ENCODE measurements at regions not wholly inside any gene's neighbourhood (a gene's known extent, or its start where the extent isn't known, plus 50 kb on each side); places are given as distances from the start of the nearest gene placed in this dataset.
"Not testable (repeated sequence)": the region's sequence is repeated elsewhere in the genome, so short reads cannot be mapped to it uniquely, and the experiment has no call there.

GRCh38 chr14:100429537-100429936 is 106.4 kb downstream of the SLC25A47 start:
- ChIA-PET CTCF (no interaction called here), POLR2A (ENCODE audit: low non-redundant PET) (no interaction called here)
- H3K27ac ChIP-seq = no peak overlapping the region
- TF ChIP-seq CTCF (conservative IDR thresholded peaks at IDR 0.05; ENCODE audit: low read depth) = no peak
- no peak for DNase-seq (ENCODE audit: low spot score)

DNA sequence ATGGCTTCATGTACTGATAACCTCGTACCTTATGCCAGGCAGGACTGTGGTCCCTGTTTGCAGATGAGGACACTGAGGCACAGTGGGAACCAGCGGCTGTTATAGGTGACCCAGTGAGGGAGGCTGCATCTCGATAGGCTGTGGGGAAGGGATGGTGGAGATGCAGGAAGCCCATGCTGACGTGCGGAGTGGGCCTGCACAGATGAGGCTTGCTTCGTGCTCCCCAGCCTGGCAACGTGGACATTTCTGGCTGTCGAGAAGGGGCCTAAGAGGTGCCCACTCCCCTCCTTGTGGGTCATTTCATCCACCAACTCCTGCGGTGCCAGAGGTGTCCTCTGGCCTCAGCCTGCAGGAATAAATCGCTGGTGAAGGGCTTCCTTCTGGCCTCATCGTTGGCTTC is 107.4 kb downstream of the SLC25A47 start:
- no peak for DNase-seq (ENCODE audit: low spot score)
- ChIA-PET CTCF (no interaction called here), POLR2A (ENCODE audit: low non-redundant PET) (no interaction called here)
- H3K27ac ChIP-seq = no peak overlapping the region
- TF ChIP-seq CTCF (conservative IDR thresholded peaks at IDR 0.05; ENCODE audit: low read depth) = no peak

- POLR2A ChIA-PET (ENCODE audit: low non-redundant PET); DNase-seq (ENCODE audit: low spot score); H3K27ac ChIP-seq: not testable (repeated sequence)
- CTCF ChIA-PET = interaction anchor here (1.2 kb wide), 1 partner anchor 14 kb away, joined by 5 read pairs; no protein-coding TSS in a partner anchor
Measured at GRCh38 chr14:100431461-100431860, 108.3 kb downstream of the SLC25A47 start.

GRCh38 chr14:100432652-100433427 is 109.7 kb downstream of the SLC25A47 start:
- CTCF ChIA-PET = interaction anchor here (1.2 kb wide), 1 partner anchor 16 kb away, joined by 5 read pairs; no protein-coding TSS in a partner anchor
- TF ChIP-seq CTCF (conservative IDR thresholded peaks at IDR 0.05; ENCODE audit: low read depth) = no peak
- no peak overlapping the region for H3K27ac ChIP-seq
- no peak for DNase-seq (ENCODE audit: low spot score)
- POLR2A ChIA-PET (ENCODE audit: low non-redundant PET) = no interaction called here

DNA sequence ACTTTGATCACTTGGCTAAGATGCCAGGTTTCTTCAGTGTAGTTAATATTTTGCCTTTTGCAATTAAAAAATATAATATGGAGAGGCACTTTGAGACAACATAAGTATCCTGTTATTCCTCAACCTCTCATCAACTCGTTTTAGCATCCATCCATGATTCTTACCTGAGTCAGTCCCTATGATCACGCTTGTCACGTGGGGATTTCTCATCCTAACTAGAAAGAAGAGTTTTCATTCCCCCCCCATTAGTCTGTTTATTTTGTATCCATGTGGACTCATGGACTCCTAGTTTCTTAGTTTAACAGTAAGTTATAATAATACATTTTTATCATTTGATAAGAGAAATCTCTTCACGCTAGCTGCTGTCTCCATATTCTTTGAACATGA is 110.3 kb downstream of the SLC25A47 start:
- POLR2A ChIA-PET (ENCODE audit: low non-redundant PET) = no interaction called here
- no peak for DNase-seq (ENCODE audit: low spot score)
- no peak overlapping the region for H3K27ac ChIP-seq
- no peak for TF ChIP-seq CTCF (conservative IDR thresholded peaks at IDR 0.05; ENCODE audit: low read depth)
- CTCF ChIA-PET = no interaction called here

DNA sequence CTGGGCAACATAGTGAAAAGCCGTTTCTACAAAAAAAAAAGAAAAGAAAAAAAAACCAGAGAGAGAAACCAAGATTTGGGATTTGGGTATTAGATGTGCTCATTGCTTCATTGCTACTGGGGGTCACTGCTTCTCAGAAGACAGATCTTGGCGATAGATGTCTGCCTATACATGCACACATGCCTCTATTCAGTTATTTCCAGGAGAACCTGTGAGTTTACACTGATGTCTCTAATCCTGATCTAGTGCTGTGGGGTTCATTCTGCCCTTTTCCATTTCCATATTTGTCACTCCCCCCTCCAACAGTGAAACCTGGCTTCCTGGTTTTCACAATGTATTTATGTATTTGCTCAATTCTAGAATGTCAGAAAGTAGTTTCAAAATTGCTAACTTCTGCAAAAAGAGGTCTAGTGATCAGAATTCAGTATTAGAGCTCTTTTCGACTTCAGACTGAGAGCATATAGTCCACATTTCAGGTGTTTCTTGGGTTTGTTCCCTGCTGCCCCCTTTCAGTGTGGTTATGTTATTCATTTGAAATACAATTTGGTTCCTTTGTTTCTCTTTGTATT is 111.0 kb downstream of the SLC25A47 start:
- POLR2A ChIA-PET (ENCODE audit: low non-redundant PET) = no interaction called here

More for the DNA sequence above, 111.0 kb downstream of the SLC25A47 start:
- no peak for TF ChIP-seq CTCF (conservative IDR thresholded peaks at IDR 0.05; ENCODE audit: low read depth)
- DNase-seq (ENCODE audit: low spot score) = no peak
- H3K27ac ChIP-seq = no peak overlapping the region
- CTCF ChIA-PET = interaction anchor here (0.5 kb wide), 1 partner anchor 279 kb away, joined by 3 read pairs; no protein-coding TSS in a partner anchor

Data from RWPE1 (cell line).